GM12878 (cell line): ENCODE measurements at regions not wholly inside any gene's neighbourhood (a gene's known extent, or its start where the extent isn't known, plus 50 kb on each side); places are given as distances from the start of the nearest gene placed in this dataset.
"Not testable (repeated sequence)": the region's sequence is repeated elsewhere in the genome, so short reads cannot be mapped to it uniquely, and the experiment has no call there.

Experiments used
- BCLAF1 ChIP-seq: fragments of 450-650 bp; IDR thresholded peaks from 2 replicates; pipeline ENCODE4 v1.6.1; 2017; ENCODE audit warnings: antibody characterized with exemption, mild to moderate bottlenecking, moderate library complexity
- CTCF ChIP-seq, 3 experiments: IDR thresholded peaks in 2 of 3; conservative IDR thresholded peaks in 1 of 3; 2 replicates each; pipeline ENCODE4 v1.5.1; 2011; ENCODE audit warnings: low read depth in 3 of 3, low read length in 3 of 3, mild to moderate bottlenecking in 3 of 3, control low read depth in 2 of 3, moderate library complexity in 2 of 3, inconsistent platforms in 1 of 3, mixed read lengths in 1 of 3; ENCODE audit not compliant: control insufficient read depth in 2 of 3, insufficient read depth in 1 of 3; ENCODE audit errors: extremely low read depth in 1 of 3
- EP300 ChIP-seq, 2 experiments: fragments of 150-350 bp in 1 of 2; IDR thresholded peaks; 2 replicates each; pipeline ENCODE4 v1.6.1; 2011 to 2012; ENCODE audit warnings: low read depth in 2 of 2, low read length in 2 of 2, borderline replicate concordance in 1 of 2, improper control_type of control experiment in 1 of 2, inconsistent platforms in 1 of 2; ENCODE audit not compliant: control insufficient read depth in 1 of 2
- EZH2 ChIP-seq: IDR thresholded peaks from 2 replicates; pipeline ENCODE4 v1.6.1; 2012; ENCODE audit warnings: low read depth, mild to moderate bottlenecking, control low read depth, inconsistent platforms, low read length, borderline replicate concordance; ENCODE audit not compliant: control insufficient read depth
- FOXM1 ChIP-seq: IDR thresholded peaks from 2 replicates; pipeline ENCODE4 v1.6.1; 2012; ENCODE audit warnings: low read depth, mild to moderate bottlenecking, inconsistent platforms, low read length, moderate library complexity
- MYB ChIP-seq: fragments of 150-350 bp; IDR thresholded peaks from 2 replicates; pipeline ENCODE4 v1.6.1; 2014; ENCODE audit warnings: mild to moderate bottlenecking, low read depth, low read length, borderline replicate concordance
- POLR2A ChIP-seq: IDR thresholded peaks from 2 replicates; pipeline ENCODE4 v1.6.1; 2011; ENCODE audit warnings: low read depth, mild to moderate bottlenecking, low read length
- RAD21 ChIP-seq: IDR thresholded peaks from 2 replicates; pipeline ENCODE4 v1.6.1; 2011; ENCODE audit warnings: mild to moderate bottlenecking, low read depth, low read length, moderate library complexity; ENCODE audit not compliant: insufficient read depth
- RBBP5 ChIP-seq: fragments of 200-600 bp; sonication (generic); conservative IDR thresholded peaks from 2 replicates; pipeline ENCODE4 v1.6.1; 2016
- SMC3 ChIP-seq: IDR thresholded peaks from 2 replicates; pipeline ENCODE4 v1.6.1; 2011; ENCODE audit warnings: low read length, improper control_type of control experiment, borderline replicate concordance
- ZNF274 ChIP-seq: IDR thresholded peaks from one replicate; pipeline ENCODE4 v1.8.0; 2011; ENCODE audit not compliant: insufficient read length, insufficient read depth
- TF ChIP-seq, protein P1 (sequence below): IDR thresholded peaks from 2 replicates; pipeline ENCODE4 v1.6.1; 2012; ENCODE audit warnings: low read depth, low read length, improper control_type of control experiment
- TF ChIP-seq, protein P2 (sequence below): IDR thresholded peaks from 2 replicates; pipeline ENCODE4 v1.6.1; 2012; ENCODE audit warnings: low read depth, low read length, improper control_type of control experiment

- TF ChIP-seq EP300 (IDR thresholded peaks at IDR 0.05; ENCODE audit: borderline replicate concordance in 1 of 2, control insufficient read depth in 1 of 2, low read depth in 2 of 2, low read length in 2 of 2); FOXM1; EZH2; CTCF (IDR thresholded peaks at IDR 0.05 in 2 of 3, conservative IDR thresholded peaks at IDR 0.05 in 1 of 3; ENCODE audit: control insufficient read depth in 2 of 3, extremely low read depth in 1 of 3, insufficient read depth in 1 of 3, low read depth in 3 of 3, low read length in 3 of 3); RAD21; POLR2A; RBBP5; MYB; ZNF274; BCLAF1; SMC3: not testable (repeated sequence)
- TF ChIP-seq, protein P1, sequence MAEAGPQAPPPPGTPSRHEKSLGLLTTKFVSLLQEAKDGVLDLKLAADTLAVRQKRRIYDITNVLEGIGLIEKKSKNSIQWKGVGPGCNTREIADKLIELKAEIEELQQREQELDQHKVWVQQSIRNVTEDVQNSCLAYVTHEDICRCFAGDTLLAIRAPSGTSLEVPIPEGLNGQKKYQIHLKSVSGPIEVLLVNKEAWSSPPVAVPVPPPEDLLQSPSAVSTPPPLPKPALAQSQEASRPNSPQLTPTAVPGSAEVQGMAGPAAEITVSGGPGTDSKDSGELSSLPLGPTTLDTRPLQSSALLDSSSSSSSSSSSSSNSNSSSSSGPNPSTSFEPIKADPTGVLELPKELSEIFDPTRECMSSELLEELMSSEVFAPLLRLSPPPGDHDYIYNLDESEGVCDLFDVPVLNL, result not testable (repeated sequence)
- TF ChIP-seq, protein P2, sequence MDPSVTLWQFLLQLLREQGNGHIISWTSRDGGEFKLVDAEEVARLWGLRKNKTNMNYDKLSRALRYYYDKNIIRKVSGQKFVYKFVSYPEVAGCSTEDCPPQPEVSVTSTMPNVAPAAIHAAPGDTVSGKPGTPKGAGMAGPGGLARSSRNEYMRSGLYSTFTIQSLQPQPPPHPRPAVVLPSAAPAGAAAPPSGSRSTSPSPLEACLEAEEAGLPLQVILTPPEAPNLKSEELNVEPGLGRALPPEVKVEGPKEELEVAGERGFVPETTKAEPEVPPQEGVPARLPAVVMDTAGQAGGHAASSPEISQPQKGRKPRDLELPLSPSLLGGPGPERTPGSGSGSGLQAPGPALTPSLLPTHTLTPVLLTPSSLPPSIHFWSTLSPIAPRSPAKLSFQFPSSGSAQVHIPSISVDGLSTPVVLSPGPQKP, result not testable (repeated sequence)
These were observed 84.0 kb upstream of the IRAK1BP1 start for GRCh38 chr6:78783366-78783765.
